Astrocyte (in vitro differentiated cells and primary cell): ENCODE measurements at regions not wholly inside any gene's neighbourhood (a gene's known extent, or its start where the extent isn't known, plus 50 kb on each side); places are given as distances from the start of the nearest gene placed in this dataset.

Experiments
- DNase-seq: peaks from one replicate; pipeline ENCODE4 v3.0.0-alpha.2; 2010; ENCODE audit warnings: low read depth
- FAIRE-seq: peaks from 2 replicates; lab custom pipeline; 2011; peaks lifted over from hg19 to GRCh38; lab: Jason Lieb, UNC
- H2AFZ ChIP-seq: 2 replicates; pipeline ENCODE4 v1.6.0; 2012; ENCODE audit warnings: low read depth, low read length, inconsistent platforms
- H3K27ac ChIP-seq: 2 replicates; pipeline ENCODE4 v1.5.1; 2011; ENCODE audit warnings: low read depth, low read length, inconsistent platforms
- H3K27me3 ChIP-seq: 2 replicates; pipeline ENCODE4 v1.6.0; 2011; ENCODE audit warnings: low read length, inconsistent platforms; ENCODE audit not compliant: insufficient read depth
- H3K36me3 ChIP-seq: 2 replicates; pipeline ENCODE4 v1.5.1; 2011; ENCODE audit warnings: low read length, inconsistent platforms; ENCODE audit not compliant: insufficient read depth
- H3K4me1 ChIP-seq: 2 replicates; pipeline ENCODE4 v1.5.1; 2011; ENCODE audit warnings: low read length, inconsistent platforms; ENCODE audit not compliant: insufficient read depth
- H3K4me2 ChIP-seq: 2 replicates; pipeline ENCODE4 v1.6.0; 2012; ENCODE audit warnings: low read length, inconsistent platforms
- H3K4me3 ChIP-seq: 2 replicates; pipeline ENCODE4 v1.5.1; 2011; ENCODE audit warnings: low read depth, mild to moderate bottlenecking, low read length, inconsistent platforms; ENCODE audit not compliant: insufficient read depth
- H3K79me2 ChIP-seq: 2 replicates; pipeline ENCODE4 v1.6.0; 2012; ENCODE audit warnings: mild to moderate bottlenecking, low read length, inconsistent platforms; ENCODE audit not compliant: insufficient read depth
- H3K9ac ChIP-seq: 2 replicates; pipeline ENCODE4 v1.6.0; 2012; ENCODE audit warnings: mild to moderate bottlenecking, low read length, inconsistent platforms
- H3K9me3 ChIP-seq: 2 replicates; pipeline ENCODE4 v1.5.1; 2012; ENCODE audit warnings: low read depth, mild to moderate bottlenecking, low read length, inconsistent platforms; ENCODE audit not compliant: insufficient read depth
- H4K20me1 ChIP-seq: 2 replicates; pipeline ENCODE4 v1.6.0; 2012; ENCODE audit warnings: low read length, inconsistent platforms; ENCODE audit not compliant: insufficient read depth
- H3K27ac Mint-ChIP-seq: one replicate; pipeline ENCODE4 v1.8.0; 2021; ENCODE audit warnings: mild to moderate bottlenecking, mixed read lengths; ENCODE audit not compliant: unreplicated experiment
- H3K27me3 Mint-ChIP-seq: one replicate; pipeline ENCODE4 v1.8.0; 2021; ENCODE audit warnings: low read depth, mixed read lengths; ENCODE audit not compliant: unreplicated experiment
- H3K36me3 Mint-ChIP-seq: one replicate; pipeline ENCODE4 v1.8.0; 2021; ENCODE audit warnings: low read depth, mixed read lengths; ENCODE audit not compliant: unreplicated experiment
- H3K4me1 Mint-ChIP-seq: one replicate; pipeline ENCODE4 v1.8.0; 2021; ENCODE audit warnings: low read depth, mixed read lengths; ENCODE audit not compliant: unreplicated experiment
- H3K4me3 Mint-ChIP-seq: one replicate; pipeline ENCODE4 v1.8.0; 2021; ENCODE audit warnings: mild to moderate bottlenecking, moderate library complexity, mixed read lengths; ENCODE audit not compliant: unreplicated experiment
- H3K9me3 Mint-ChIP-seq: one replicate; pipeline ENCODE4 v1.8.0; 2021; ENCODE audit warnings: mild to moderate bottlenecking, mixed read lengths; ENCODE audit not compliant: unreplicated experiment
- CTCF ChIP-seq: IDR thresholded peaks from 2 replicates; pipeline ENCODE4 v1.5.1; 2011; ENCODE audit warnings: low read depth, mild to moderate bottlenecking, inconsistent platforms, low read length, moderate library complexity; ENCODE audit not compliant: insufficient read depth
- EZH2 ChIP-seq: IDR thresholded peaks from 2 replicates; pipeline ENCODE4 v1.6.1; 2012; ENCODE audit warnings: mild to moderate bottlenecking, low read length, inconsistent platforms; ENCODE audit not compliant: insufficient read depth

GRCh38 chr20:1778338-1778737 is 116.9 kb upstream of the SIRPA start:
- no peaks in the 10 kb centered on the region for H3K27me3 ChIP-seq
- H3K27ac Mint-ChIP-seq, result no peak overlapping the region
- peaks cover 11% of the 10 kb centered on the region for H3K4me1 Mint-ChIP-seq
- DNase-seq (no peak), FAIRE-seq (no peak)
- no peaks in the 10 kb centered on the region for H3K9me3 Mint-ChIP-seq
- H4K20me1 ChIP-seq, result no peaks in the 10 kb centered on the region
- H3K4me1 ChIP-seq, result peaks cover 9% of the 10 kb centered on the region
- H3K27ac ChIP-seq, result no peak overlapping the region
- H3K36me3 ChIP-seq, result no peaks in the 10 kb centered on the region
- TF ChIP-seq EZH2, result no peak
- TF ChIP-seq CTCF, result no peak
- H3K4me3 ChIP-seq, result no peak overlapping the region
- no peaks in the 10 kb centered on the region for H3K9me3 ChIP-seq
- no peak overlapping the region for H3K9ac ChIP-seq
- H3K4me3 Mint-ChIP-seq, result no peak overlapping the region
- no peak overlapping the region for H3K4me2 ChIP-seq
- peaks cover 16% of the 10 kb centered on the region for H3K27me3 Mint-ChIP-seq
- peaks cover 12% of the 10 kb centered on the region for H3K79me2 ChIP-seq
- no peak overlapping the region for H2AFZ ChIP-seq
- H3K36me3 Mint-ChIP-seq, result peaks cover 3% of the 10 kb centered on the region

GRCh38 chr20:1777476-1777820 is 117.8 kb upstream of the SIRPA start:
- Mint-ChIP-seq H3K27ac (no peak overlapping the region), H3K27me3 (peaks cover 11% of the 10 kb centered on the region), H3K4me1 (peaks cover 11% of the 10 kb centered on the region), H3K36me3 (peaks cover 3% of the 10 kb centered on the region), H3K9me3 (no peaks in the 10 kb centered on the region), H3K4me3 (peak overlapping the region; percentile 91)
- Histone ChIP-seq H3K9me3 (no peaks in the 10 kb centered on the region), H3K27ac (no peak overlapping the region), H3K4me3 (no peak overlapping the region), H3K79me2 (peaks cover 12% of the 10 kb centered on the region), H3K27me3 (no peaks in the 10 kb centered on the region), H3K4me1 (peaks cover 9% of the 10 kb centered on the region), H3K9ac (peak overlapping the region; percentile 91), H4K20me1 (no peaks in the 10 kb centered on the region), H2AFZ (peak overlapping the region; percentile 85), H3K4me2 (peak overlapping the region; percentile 93), H3K36me3 (no peaks in the 10 kb centered on the region)
- FAIRE-seq (no peak), DNase-seq (no peak)
- TF ChIP-seq EZH2 (no peak), CTCF (no peak)

- no peak for FAIRE-seq
- H3K4me3 Mint-ChIP-seq, result peak overlapping the region; percentile 91
- H3K27ac ChIP-seq, result peak overlapping the region; percentile 74
These were observed 118.3 kb upstream of the SIRPA start for GRCh38 chr20:1776681-1777475.

More at GRCh38 chr20:1776681-1777475, 118.3 kb upstream of the SIRPA start:
- Histone ChIP-seq H2AFZ (peak overlapping the region; percentile 85), H3K27me3 (no peaks in the 10 kb centered on the region), H3K4me1 (peaks cover 9% of the 10 kb centered on the region), H3K4me2 (peak overlapping the region; percentile 93), H3K4me3 (peak overlapping the region; percentile 83), H3K36me3 (no peaks in the 10 kb centered on the region), H4K20me1 (no peaks in the 10 kb centered on the region), H3K79me2 (peaks cover 12% of the 10 kb centered on the region), H3K9ac (peak overlapping the region; percentile 91), H3K9me3 (no peaks in the 10 kb centered on the region)
- H3K27ac Mint-ChIP-seq, result peak overlapping the region; percentile 76
- peaks cover 3% of the 10 kb centered on the region for H3K36me3 Mint-ChIP-seq
- no peaks in the 10 kb centered on the region for H3K9me3 Mint-ChIP-seq
- peaks cover 11% of the 10 kb centered on the region for H3K4me1 Mint-ChIP-seq
- peak; percentile 67 for DNase-seq
- TF ChIP-seq CTCF, result peak; percentile 68
- TF ChIP-seq EZH2, result no peak
- peaks cover 11% of the 10 kb centered on the region for H3K27me3 Mint-ChIP-seq
